ENCODE measurements at regions not wholly inside any gene's neighbourhood (a gene's known extent, or its start where the extent isn't known, plus 50 kb on each side); places are given as distances from the start of the nearest gene placed in this dataset.

DNA sequence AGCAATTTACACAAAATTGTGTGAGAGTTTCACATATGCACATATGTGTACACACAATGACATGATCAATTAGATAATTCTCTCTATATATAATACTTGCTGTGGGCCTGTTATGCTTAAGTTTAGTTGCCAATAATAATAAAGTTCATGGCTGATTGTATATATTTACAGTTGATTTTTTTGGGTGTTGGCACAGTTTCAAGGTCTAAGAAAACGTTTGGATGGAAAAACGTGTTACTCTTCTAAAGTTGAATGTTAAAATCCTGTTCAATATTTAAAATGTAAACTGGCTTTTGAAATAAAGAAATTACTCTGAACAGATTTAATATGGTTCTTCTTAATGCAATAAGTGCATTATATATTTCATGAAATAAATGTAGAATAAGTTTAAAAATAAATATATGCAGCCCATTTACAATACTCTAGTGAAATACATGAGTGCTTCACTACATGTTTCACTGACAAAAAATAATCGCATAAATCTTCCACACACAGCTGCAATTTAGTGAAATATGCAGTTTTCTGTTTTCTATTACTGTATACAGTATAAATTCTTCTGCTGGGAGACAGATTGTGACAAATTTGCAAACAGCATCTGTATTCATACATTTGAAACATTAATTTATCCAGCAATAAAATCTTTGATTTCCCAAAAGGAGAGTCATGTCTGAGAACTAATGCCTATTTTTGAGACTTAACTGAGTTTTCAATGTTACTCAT lies 586.9 kb upstream of the KLHL1 start:
- DNase-seq (ENCODE audit: low read depth) = no peak
- in situ Hi-C loops (cut with HindIII; ENCODE audit: low pct_unique_long_range_greater_than_20kb, low sequenced_read_pairs) = no loop called here

DNA sequence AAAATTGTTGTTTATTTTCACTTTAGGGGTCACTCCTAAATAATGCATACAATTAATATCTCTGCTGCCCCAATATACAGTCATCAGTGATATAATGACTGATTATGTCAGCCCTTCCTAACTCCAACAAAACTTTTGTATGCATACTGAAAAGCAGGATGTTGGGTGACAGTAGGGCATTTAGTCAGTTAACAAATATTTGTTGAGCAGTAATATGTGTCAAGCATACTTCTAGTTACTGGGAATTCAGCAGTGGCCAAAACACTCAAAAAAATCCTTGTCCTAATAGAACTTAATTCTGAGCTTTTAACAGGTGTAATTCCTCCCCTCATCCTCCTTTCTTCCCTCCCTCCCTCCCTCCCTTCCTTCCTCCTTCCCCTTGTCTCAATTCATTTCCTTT lies 560.7 kb upstream of the KLHL1 start:
- in situ Hi-C loops (cut with HindIII; ENCODE audit: low pct_unique_long_range_greater_than_20kb, low sequenced_read_pairs) = no loop called here
- DNase-seq (ENCODE audit: low read depth) = no peak

DNA sequence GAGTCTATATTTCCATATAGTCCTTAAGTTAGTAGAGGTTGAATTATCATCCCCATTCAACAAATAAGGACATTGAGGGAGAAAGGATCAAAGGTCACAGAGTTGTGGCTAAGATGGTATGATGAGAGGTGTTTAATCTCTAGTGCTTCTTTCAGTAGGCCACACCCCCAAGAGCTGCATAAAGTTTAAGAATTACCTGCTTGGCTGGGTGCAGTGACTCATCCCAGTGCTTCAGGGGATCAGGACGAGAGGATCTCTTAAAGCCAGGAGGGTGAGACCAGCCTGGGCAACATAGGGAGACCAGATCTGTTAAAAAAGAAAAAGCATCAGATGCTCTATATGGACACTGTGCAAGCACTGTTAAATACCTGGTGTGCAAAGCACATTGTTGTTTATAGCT lies 560.0 kb upstream of the KLHL1 start:
- in situ Hi-C loops (cut with HindIII; ENCODE audit: low pct_unique_long_range_greater_than_20kb, low sequenced_read_pairs) = no loop called here

DNA sequence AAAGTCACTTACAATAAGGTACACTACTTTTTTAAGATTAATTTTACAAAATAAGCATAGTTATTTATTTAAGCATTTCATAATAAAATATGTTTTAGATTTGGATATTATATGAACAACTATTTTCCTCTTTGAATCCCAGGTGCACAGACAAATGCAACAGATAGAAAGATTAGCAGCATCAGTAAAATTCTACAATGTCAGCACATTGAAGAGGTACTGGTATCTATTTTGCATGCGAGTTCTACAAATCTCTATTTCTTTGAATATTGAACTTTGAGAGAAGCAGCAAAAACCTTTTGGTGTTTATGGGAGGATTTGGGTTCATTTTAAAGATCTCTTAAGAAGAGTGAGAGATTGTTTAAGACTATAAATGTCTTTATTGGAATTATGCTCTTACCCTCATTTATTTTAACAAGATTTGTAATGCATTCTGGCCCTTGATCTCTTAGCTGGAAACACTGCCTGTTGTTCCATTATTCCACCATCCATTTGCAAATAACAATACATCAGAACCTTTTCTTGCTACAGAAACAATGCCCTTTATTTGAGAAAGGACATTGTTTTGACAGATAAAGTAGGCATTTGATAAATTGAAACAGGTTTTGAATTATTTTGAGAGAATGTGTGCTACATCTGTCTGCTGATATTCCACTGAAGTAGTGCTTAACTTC lies 558.8 kb upstream of the KLHL1 start:
- in situ Hi-C loops (cut with HindIII; ENCODE audit: low pct_unique_long_range_greater_than_20kb, low sequenced_read_pairs) = no loop called here
- no peak for DNase-seq (ENCODE audit: low read depth)

More for the DNA sequence above, 560.0 kb upstream of the KLHL1 start:
- peak; percentile 54 for DNase-seq (ENCODE audit: low read depth)

DNA sequence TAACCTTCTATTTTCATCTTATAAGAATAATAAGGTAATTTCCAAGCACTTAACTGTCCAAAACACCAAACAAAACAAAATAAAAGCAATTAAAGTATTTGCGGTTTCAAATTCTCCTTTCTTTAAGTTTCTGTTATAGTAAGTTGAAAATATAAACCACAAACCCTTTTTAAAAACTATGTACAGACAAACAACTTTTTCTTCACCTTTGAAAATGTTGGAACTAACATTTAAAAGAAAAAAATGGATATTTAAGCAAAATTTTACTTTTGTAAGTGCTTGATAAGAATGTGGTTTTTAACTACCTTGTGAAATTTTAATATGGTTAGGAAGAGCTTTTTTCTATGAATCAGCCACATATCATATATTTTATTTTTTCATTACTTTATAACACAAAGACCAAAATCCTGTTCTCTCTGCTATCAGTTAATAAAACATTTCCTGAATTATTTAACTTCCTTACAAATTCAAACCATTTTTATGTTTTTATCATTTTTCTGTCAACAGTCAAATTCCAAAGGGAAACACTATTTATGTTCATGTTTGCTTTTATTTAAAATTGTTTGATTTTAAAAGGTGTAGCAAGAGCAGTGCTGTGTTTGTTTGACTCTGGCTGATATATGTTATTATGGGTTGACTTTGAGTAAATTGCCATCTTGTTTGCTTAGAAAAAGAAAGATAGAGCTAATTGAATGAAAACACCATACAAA lies 554.1 kb upstream of the KLHL1 start:
- in situ Hi-C loops (cut with HindIII; ENCODE audit: low pct_unique_long_range_greater_than_20kb, low sequenced_read_pairs) = no loop called here

DNA sequence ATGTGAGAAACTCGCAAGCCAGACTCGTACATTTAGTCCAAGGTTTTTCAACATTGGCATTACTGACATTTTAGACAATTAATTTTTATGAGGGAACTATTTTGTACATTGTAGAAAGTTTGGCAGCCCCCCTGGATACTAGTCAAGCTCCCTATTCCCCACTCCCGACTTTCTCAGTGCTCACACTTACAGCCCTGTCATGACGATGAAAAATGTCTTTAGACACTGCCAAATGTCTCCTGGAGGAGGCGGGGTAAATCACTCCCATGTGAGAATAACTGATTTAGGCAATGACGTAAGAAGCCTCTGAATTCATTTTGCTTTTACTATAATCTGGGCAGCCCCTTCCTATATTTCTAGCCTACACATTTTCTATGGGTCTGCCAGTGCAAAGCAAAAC lies 535.8 kb upstream of the KLHL1 start:
- DNase-seq (ENCODE audit: low read depth) = no peak
- in situ Hi-C loops (cut with HindIII; ENCODE audit: low pct_unique_long_range_greater_than_20kb, low sequenced_read_pairs) = no loop called here

More for the DNA sequence above, 554.1 kb upstream of the KLHL1 start:
- DNase-seq (ENCODE audit: low read depth) = no peak

DNA sequence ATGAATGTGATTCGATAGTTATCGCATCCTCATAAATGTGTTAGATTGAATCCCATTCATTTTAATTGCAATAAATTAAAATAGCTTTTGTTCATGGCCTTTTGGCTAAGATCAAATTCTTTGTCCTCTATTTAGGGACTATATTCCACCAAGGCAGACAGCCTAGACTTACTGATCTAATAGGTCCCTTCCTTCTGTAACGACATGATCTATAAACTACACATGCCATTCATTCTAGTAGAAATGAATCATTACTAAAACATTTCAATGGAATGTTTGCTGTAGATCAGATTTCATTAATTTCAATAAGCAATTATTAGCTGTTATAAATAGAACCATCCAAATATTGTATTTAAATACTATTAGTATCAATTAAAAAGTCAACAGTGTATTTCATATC lies 526.6 kb upstream of the KLHL1 start:
- no peak for DNase-seq (ENCODE audit: low read depth)
- in situ Hi-C loops (cut with HindIII; ENCODE audit: low pct_unique_long_range_greater_than_20kb, low sequenced_read_pairs) = no loop called here

DNA sequence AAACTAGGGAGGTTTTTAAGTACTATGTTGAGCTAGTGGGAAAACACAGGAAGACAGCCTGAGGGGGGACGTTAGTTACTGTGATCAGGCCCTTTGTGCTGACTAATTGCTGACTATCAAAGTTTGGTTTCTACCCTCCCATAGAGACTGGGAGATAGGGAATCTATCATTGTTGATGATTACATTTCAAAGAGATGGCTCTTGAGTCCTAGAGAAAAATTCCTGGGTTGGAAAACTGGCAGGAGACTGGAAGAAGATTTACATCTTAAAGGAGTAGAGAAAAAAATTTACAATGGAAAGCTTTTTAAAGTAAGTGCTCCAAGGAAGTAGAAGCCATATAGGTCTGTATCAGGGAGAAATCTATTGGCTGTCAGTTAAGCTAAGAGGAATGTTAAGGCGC lies 522.0 kb upstream of the KLHL1 start:
- in situ Hi-C loops (cut with HindIII; ENCODE audit: low pct_unique_long_range_greater_than_20kb, low sequenced_read_pairs) = no loop called here
- DNase-seq (ENCODE audit: low read depth) = no peak

DNA sequence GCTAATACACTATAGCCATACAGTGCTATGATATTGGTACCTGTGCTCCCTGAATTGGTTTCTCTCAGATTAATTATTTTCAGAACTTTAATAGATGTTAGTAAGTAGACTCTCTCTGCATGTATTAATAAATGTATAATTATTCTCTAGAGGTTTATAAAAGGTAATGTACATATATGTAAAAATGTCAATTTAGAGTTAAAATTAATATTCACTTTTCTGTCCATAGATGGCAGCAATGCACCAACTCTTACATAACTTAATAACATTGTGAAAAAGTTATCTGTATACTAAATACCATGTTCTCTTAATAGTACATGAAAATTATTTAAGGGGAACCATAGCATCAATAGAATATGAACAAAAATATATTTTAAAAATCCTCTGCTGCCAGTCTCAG lies 515.0 kb upstream of the KLHL1 start:
- in situ Hi-C loops (cut with HindIII; ENCODE audit: low pct_unique_long_range_greater_than_20kb, low sequenced_read_pairs) = no loop called here

DNA sequence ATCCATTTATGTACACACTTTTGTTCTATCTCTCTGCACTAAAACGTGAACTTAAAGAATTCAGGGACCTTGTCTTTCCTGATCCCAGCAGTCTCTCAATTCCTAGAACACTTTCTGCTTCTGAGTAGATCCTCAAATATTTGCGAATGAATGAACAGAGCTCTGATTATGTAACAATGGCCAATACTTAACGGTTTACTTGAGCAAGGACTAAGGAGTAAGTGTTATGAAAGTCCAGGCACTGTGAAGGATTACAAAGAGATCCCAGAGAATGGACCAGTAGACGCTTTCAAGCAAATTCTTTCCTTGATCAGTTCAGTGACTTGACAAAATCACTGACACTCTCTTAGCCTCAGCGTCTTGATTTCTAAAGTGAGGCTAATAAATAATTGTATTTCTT lies 514.5 kb upstream of the KLHL1 start:
- in situ Hi-C loops (cut with HindIII; ENCODE audit: low pct_unique_long_range_greater_than_20kb, low sequenced_read_pairs) = no loop called here
- no peak for DNase-seq (ENCODE audit: low read depth)

More for the DNA sequence above, 515.0 kb upstream of the KLHL1 start:
- no peak for DNase-seq (ENCODE audit: low read depth)

DNA sequence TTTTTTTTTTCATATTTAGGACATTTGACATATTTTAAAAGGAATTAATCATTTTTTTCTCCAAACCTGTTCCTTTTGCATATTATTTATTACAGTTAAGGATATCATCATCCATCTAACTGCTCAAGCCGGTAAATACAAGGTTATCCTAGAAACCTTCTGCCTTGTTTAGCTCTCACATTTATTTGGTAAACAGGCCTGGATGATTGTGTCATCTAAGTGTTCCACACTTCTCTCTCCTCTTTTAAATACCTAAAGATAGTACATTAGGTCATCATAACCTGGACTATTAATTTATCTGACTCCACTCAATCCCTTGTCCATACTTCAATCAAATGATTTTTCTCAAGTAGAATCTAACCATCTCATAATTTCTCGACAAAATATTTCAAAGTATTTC lies 511.7 kb upstream of the KLHL1 start:
- in situ Hi-C loops (cut with HindIII; ENCODE audit: low pct_unique_long_range_greater_than_20kb, low sequenced_read_pairs) = no loop called here
- DNase-seq (ENCODE audit: low read depth) = no peak

DNA sequence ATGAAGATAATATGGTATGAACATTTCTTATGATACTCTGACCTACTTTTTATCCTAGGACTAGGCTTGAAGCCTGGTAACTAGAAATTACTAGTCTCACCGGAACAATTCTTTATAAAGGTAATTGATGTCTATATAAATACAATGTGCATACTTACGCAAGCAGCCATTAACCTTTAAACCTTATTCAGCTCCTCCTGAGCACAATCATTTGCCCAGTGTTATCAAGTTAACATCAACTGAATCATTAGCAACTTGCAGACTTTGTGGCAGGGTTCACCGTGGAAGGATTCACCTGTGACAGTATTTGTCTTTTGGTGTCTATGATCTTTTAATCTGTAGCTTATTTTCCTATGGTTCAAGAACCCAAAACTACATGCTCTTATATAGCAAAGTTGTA lies 508.6 kb upstream of the KLHL1 start:
- in situ Hi-C loops (cut with HindIII; ENCODE audit: low pct_unique_long_range_greater_than_20kb, low sequenced_read_pairs) = no loop called here

DNA sequence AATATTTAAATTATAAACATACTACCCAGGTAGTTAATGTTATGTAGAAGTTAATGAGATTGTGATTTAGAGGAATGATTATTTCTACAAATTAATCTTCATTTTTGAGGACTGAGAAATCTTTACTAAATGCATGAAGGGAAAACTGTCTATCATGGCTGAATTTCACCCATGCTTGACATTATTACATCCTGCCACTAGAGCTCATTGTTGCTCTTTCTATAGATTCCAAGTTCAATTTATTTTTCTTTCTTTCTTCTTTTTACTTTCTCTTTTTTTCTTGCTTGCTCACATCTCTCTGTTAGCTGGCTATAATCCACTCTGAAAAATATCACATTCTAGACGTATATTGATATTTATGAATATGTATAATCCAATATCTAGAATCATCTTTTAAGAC lies 505.0 kb upstream of the KLHL1 start:
- DNase-seq (ENCODE audit: low read depth) = no peak
- in situ Hi-C loops (cut with HindIII; ENCODE audit: low pct_unique_long_range_greater_than_20kb, low sequenced_read_pairs) = no loop called here

More for the DNA sequence above, 508.6 kb upstream of the KLHL1 start:
- no peak for DNase-seq (ENCODE audit: low read depth)

DNA sequence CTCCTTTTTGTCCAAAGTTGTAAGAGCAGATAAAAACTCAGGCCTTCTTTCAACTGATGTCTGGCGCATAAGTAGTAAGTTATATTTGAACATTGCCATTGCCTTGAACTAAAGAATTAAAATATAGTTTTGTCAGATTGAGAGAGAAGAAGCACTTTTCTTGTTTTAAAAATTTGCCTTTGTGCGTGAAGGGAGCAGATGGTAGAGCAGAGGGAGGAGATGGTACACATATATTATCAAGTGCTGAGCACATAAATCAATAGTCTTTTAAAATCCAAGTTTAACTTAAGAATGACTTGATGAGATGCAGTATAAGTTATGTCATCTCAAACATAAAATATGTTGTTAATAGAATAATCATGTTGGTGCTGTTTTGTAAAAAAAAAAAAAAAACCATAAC lies 504.6 kb upstream of the KLHL1 start:
- in situ Hi-C loops (cut with HindIII; ENCODE audit: low pct_unique_long_range_greater_than_20kb, low sequenced_read_pairs) = no loop called here
- no peak for DNase-seq (ENCODE audit: low read depth)

DNA sequence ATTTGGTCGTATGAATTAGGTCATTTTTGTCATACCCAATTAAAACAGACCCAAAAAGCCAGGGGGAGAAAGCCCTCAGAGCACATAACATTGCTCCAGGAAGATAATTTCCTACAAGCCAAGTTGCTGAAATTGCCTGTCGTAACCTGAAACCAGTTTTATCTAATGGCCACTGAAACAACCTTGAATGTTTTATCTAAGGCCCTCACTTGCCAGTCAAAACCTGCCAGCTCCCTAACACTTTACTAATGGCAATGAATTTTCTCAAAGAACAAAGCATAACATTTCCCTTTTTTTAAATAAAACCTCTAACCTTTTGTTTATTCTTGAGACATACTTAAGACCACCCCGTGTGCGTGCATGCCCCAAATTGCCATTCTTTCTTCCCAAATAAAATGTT lies 496.2 kb upstream of the KLHL1 start:
- DNase-seq (ENCODE audit: low read depth) = no peak
- in situ Hi-C loops (cut with HindIII; ENCODE audit: low pct_unique_long_range_greater_than_20kb, low sequenced_read_pairs) = no loop called here

DNA sequence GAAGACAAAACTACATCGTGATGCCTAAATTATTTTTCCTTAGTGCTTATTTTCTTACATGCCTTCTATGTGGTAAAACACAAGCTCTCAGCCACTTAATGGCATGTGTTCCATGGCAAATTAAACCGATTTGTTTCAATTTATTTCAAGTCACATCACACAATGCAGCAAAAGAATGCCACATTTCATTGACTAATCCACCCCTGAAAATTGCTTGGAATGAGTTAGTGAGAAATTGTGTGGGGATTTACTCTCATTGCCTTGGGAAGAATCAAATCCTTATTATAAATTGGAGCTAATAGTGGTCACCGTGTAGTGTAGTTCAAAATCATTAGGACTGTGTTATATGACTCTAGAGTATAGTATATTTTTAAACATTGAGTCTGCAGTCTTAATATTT lies 485.5 kb upstream of the KLHL1 start:
- DNase-seq (ENCODE audit: low read depth) = no peak
- in situ Hi-C loops (cut with HindIII; ENCODE audit: low pct_unique_long_range_greater_than_20kb, low sequenced_read_pairs) = no loop called here

DNA sequence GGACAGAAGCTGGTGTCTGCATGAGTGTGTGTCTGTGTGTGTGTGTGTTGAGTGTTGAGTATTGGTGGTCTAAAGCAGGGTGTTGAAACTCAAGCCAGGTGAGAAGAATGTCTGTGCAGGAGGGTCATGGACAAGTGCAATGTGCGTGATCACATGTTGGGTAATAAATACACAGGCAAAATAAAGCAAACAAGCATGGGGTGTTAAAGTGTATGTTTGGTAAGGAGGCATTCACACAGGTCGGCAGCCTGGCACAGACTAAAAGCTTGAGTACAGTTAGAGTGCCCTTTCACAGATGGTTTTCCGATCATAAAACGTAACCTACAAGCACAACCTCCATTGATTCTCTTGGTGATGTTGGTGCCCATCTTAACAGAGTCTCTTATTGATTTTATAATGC lies 476.9 kb upstream of the KLHL1 start:
- in situ Hi-C loops (cut with HindIII; ENCODE audit: low pct_unique_long_range_greater_than_20kb, low sequenced_read_pairs) = no loop called here
- DNase-seq (ENCODE audit: low read depth) = no peak

DNA sequence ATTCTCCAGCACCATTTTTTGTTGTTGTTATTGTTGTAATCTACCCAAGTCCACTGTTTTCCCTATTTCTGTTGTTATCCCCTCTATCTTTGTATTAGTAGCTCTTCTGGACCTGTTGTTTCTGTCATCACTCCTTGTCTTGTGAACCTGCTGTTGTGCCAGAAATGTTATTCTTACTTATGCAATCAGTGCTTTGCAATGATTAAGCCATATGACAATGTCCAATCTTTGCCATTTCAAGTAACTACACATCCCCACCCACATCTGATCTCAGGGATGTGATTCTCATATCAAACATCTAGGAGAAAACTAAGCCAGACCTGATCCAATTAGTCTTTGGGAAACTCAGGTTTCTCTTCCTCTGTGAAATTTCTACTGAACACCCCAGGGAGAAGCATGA lies 472.6 kb upstream of the KLHL1 start:
- in situ Hi-C loops (cut with HindIII; ENCODE audit: low pct_unique_long_range_greater_than_20kb, low sequenced_read_pairs) = no loop called here
- no peak for DNase-seq (ENCODE audit: low read depth)

DNA sequence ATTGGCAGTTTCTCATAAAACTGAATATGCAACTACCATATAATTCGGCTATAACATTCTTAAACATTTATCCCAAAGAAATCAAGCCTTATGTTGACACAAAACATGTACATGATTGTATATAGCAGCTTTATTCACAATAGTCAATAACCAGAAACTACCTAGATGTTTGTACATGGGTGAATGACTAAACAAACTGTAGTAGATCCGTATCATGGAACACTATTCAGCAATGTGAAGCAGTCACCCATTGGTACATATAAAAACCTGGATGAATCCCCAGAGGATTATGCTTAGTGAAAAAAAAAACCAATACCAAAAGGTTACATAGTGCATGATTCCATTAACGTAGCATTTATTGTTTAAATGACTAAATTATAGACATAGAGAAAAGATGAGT lies 471.7 kb upstream of the KLHL1 start:
- no peak for DNase-seq (ENCODE audit: low read depth)
- in situ Hi-C loops (cut with HindIII; ENCODE audit: low pct_unique_long_range_greater_than_20kb, low sequenced_read_pairs) = no loop called here

DNA sequence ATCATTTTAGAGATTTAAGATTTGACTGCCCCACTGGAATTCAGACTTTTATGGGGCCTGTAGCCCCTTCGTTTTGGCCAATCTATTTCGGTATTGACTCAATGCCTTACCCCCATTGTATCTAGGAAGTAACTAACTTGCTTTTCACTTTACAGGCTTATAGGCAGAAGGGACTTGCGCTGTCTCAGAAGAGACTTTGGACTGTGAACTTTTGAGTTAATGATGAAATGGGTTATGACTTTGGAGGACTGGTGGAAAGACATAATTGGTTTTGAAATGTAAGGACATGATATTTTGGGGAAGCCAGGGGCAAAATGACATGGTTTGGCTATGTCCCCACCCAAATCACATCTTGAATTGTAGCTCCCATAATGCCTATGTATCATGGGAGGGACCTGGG lies 463.0 kb upstream of the KLHL1 start:
- DNase-seq (ENCODE audit: low read depth) = no peak
- in situ Hi-C loops (cut with HindIII; ENCODE audit: low pct_unique_long_range_greater_than_20kb, low sequenced_read_pairs) = no loop called here

All from Caki2 (cell line).